Panc1 (cell line): ENCODE measurements at regions not wholly inside any gene's neighbourhood (a gene's known extent, or its start where the extent isn't known, plus 50 kb on each side); places are given as distances from the start of the nearest gene placed in this dataset.
"Not testable (repeated sequence)": the region's sequence is repeated elsewhere in the genome, so short reads cannot be mapped to it uniquely, and the experiment has no call there.

ENCODE experiments used
- ATAC-seq: fragments of 200-7000 bp; cut with Tn5 transposase; 2 replicates; pipeline ENCODE4 v1.9.1; 2020; ENCODE audit warnings: mild to moderate bottlenecking, moderate library complexity
- BruUV-seq: library from RNA; stranded (reverse); fragments of 400-500 nt; replicated peaks from 2 replicates; lab custom pipeline; 2021; lab: Mats Ljungman, UMichigan
- CTCF ChIA-PET: fragments of 300-600 bp; sonication (Branson Sonifier 250); formaldehyde crosslinking; loops from one replicate; lab custom pipeline; 2022; ENCODE audit warnings: antibody characterized with exemption; lab: Charles Lee
- POLR2A ChIA-PET: fragments of 300-600 bp; sonication (Branson Sonifier 250); formaldehyde crosslinking; loops from one replicate; lab custom pipeline; 2022; ENCODE audit warnings: antibody characterized with exemption; lab: Charles Lee
- DNase-seq: peaks from one replicate; pipeline ENCODE4 v3.0.0-alpha.2; 2010; ENCODE audit warnings: low read depth, low spot score
- H3K27ac ChIP-seq: 2 replicates; pipeline ENCODE4 v1.5.1; 2011; ENCODE audit warnings: mild to moderate bottlenecking, low read length, inconsistent platforms
- H3K27me3 ChIP-seq: fragments of 200-500 bp; sonication (Bioruptor generic); 2 replicates; pipeline ENCODE4 v1.6.0; 2014; ENCODE audit warnings: low read length, inconsistent platforms; ENCODE audit not compliant: control insufficient read depth, insufficient read depth
- H3K36me3 ChIP-seq: fragments of 200-500 bp; sonication (Bioruptor generic); 2 replicates; pipeline ENCODE4 v1.5.1; 2014; ENCODE audit warnings: inconsistent platforms, mild to moderate bottlenecking, low read length, moderate library complexity; ENCODE audit not compliant: control insufficient read depth, insufficient read depth
- H3K4me1 ChIP-seq: 2 replicates; pipeline ENCODE4 v1.5.1; 2011; ENCODE audit warnings: inconsistent platforms, mild to moderate bottlenecking, low read length, moderate library complexity; ENCODE audit not compliant: control insufficient read depth, insufficient read depth
- H3K4me3 ChIP-seq, 2 experiments: 2 replicates each; pipeline ENCODE4 v1.5.1; 2011 to 2012; ENCODE audit warnings: low read depth in 2 of 2, low read length in 2 of 2, mild to moderate bottlenecking in 2 of 2, inconsistent platforms in 1 of 2, moderate library complexity in 1 of 2
- H3K9me3 ChIP-seq: fragments of 200-500 bp; sonication (Bioruptor generic); 2 replicates; pipeline ENCODE4 v1.5.1; 2014; ENCODE audit warnings: low read depth, mild to moderate bottlenecking, inconsistent platforms, low read length, moderate library complexity; ENCODE audit not compliant: control insufficient read depth, insufficient read depth
- CTCF ChIP-seq: fragments of 450-650 bp; IDR thresholded peaks from 2 replicates; pipeline ENCODE4 v1.5.1; 2017; ENCODE audit warnings: mild to moderate bottlenecking
- POLR2AphosphoS5 ChIP-seq: IDR thresholded peaks from 2 replicates; pipeline ENCODE4 v1.6.1; 2012; ENCODE audit warnings: mild to moderate bottlenecking, low read depth, low read length, moderate library complexity
- REST ChIP-seq, 2 experiments: IDR thresholded peaks; 2 replicates each; pipeline ENCODE4 v1.6.1; 2011 to 2012; ENCODE audit warnings: low read depth in 2 of 2, control low read depth in 1 of 2, low read length in 1 of 2, mild to moderate bottlenecking in 1 of 2, moderate library complexity in 1 of 2; ENCODE audit not compliant: insufficient read depth in 1 of 2
- SIN3A ChIP-seq: IDR thresholded peaks from 2 replicates; pipeline ENCODE4 v1.6.1; 2012; ENCODE audit warnings: low read depth, mild to moderate bottlenecking, low read length, moderate library complexity, borderline replicate concordance; ENCODE audit not compliant: insufficient read depth
- in situ Hi-C: cut with HindIII; loops from 2 replicates; pipeline ENCODE4 v1.10.0; 2016; ENCODE audit warnings: low sequenced_read_pairs, low pct_unique_long_range_greater_than_20kb
- intact Hi-C: fragments of 100-400 bp; cut with micrococcal nuclease; formaldehyde crosslinking; loops from one replicate; pipeline ENCODE4 v1.10.0; 2022; ENCODE audit not compliant: unreplicated experiment

DNA sequence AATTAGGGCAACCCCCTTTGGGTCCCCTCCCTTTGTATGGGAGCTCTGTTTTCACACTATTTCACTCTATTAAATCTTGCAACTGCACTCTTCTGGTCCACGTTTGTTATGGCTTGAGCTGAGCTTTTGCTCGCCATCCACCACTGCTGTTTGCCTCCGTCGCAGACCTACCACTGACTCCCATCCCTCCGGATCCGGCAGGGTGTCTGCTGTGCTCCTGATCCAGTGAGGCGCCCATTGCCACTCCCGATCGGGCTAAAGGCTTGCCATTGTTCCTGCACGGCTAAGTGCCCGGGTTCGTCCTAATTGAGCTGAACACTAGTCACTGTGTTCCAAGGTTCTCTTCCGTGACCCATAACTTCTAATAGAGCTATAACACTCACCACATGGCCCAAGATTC, 1424.7 kb downstream of the SLITRK1 start:
- H3K36me3 ChIP-seq, H3K27ac ChIP-seq, CTCF ChIA-PET, H3K4me1 ChIP-seq, BruUV-seq, H3K9me3 ChIP-seq, H3K4me3 ChIP-seq, POLR2A ChIA-PET, DNase-seq, in situ Hi-C loops, H3K27me3 ChIP-seq, intact Hi-C loops, ATAC-seq: not testable (repeated sequence)

- DNase-seq: no peak
- CTCF ChIA-PET: no interaction called here
- no peak for ATAC-seq
- no TSS peak for BruUV-seq
- intact Hi-C loops (no loop called here), in situ Hi-C loops (no loop called here)
- POLR2A ChIA-PET: no interaction called here
- Histone ChIP-seq H3K36me3 (no peaks in the 10 kb centered on the region), H3K27me3 (no peaks in the 10 kb centered on the region), H3K9me3 (no peaks in the 10 kb centered on the region), H3K4me3 (no peak overlapping the region), H3K27ac (no peak overlapping the region), H3K4me1 (no peaks in the 10 kb centered on the region)
- TF ChIP-seq CTCF (no peak), SIN3A (no peak), REST (IDR thresholded peaks at IDR 0.05; ENCODE audit: insufficient read depth in 1 of 2, low read depth in 2 of 2, low read length in 1 of 2) (no peak), POLR2AphosphoS5 (no peak)
Observed at GRCh38 chr13:82447416-82448077, 1434.7 kb downstream of the SLITRK1 start.

DNA sequence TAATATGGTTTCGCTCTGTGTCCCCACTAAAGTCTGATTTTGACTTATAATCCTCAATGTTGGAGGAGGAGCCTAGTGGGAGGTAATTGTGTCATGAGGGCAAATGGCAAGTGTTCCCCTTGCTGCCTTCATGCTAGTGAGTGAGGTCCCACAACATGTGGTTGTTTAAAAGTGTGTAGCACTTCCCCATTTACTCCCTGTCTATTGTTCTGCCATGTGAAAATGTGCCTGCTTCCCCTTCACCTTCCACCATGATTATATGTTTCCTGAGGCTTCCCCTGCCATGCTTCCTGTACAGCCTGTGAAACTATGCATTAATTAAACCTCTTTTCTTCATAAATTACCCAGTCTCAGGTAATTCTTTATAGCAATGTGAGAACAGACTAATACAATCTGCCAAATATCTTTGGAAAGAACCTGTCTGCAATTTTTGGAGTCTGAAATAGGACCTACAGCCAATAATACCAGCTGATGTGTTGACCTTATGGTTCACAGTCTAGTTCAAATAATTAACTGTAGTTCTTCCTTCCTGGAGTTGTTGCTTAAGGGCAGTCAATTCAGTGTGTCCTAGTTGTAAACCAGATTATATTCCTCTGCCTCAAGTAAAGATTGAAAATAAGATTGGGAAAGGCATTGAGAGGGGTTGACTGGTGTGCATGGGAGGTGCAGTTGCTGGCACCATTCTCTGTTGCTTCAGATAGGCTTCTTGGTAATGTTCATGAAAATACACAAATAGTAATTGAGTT, 1442.9 kb downstream of the SLITRK1 start:
- H3K4me1 ChIP-seq: no peaks in the 10 kb centered on the region
- H3K27ac ChIP-seq: no peak overlapping the region
- H3K4me3 ChIP-seq: no peak overlapping the region
- no peaks in the 10 kb centered on the region for H3K27me3 ChIP-seq
- ChIA-PET POLR2A (no interaction called here), CTCF (no interaction called here)
- no peak for ATAC-seq
- no peak for TF ChIP-seq CTCF
- in situ Hi-C loops (no loop called here), intact Hi-C loops (no loop called here)
- H3K36me3 ChIP-seq: no peaks in the 10 kb centered on the region
- H3K9me3 ChIP-seq: no peaks in the 10 kb centered on the region
- no TSS peak for BruUV-seq
- no peak for DNase-seq
